ENCODE measurements at regions not wholly inside any gene's neighbourhood (a gene's known extent, or its start where the extent isn't known, plus 50 kb on each side); places are given as distances from the start of the nearest gene placed in this dataset.

GRCh38 chr7:157086508-157087187 is 52.1 kb upstream of the UBE3C start:
- DNase-seq (ENCODE audit: low read depth in 1 of 2, low spot score in 1 of 2): no peak
- TF ChIP-seq CTCF (IDR thresholded peaks at IDR 0.05; ENCODE audit: low read depth, low read length): no peak
- no peaks in the 10 kb centered on the region for H3K9me3 ChIP-seq (ENCODE audit: low read depth)
- H3K4me1 ChIP-seq (ENCODE audit: low read depth): no peaks in the 10 kb centered on the region
- no peak overlapping the region for H3K27ac ChIP-seq
- no peak overlapping the region for H3K4me3 ChIP-seq
- H3K27me3 ChIP-seq: no peaks in the 10 kb centered on the region
- H3K36me3 ChIP-seq: no peaks in the 10 kb centered on the region

- no peaks in the 10 kb centered on the region for H3K9me3 ChIP-seq (ENCODE audit: low read depth)
- no peaks in the 10 kb centered on the region for H3K4me1 ChIP-seq (ENCODE audit: low read depth)
- no peak for DNase-seq (ENCODE audit: low read depth in 1 of 2, low spot score in 1 of 2)
- no peak overlapping the region for H3K27ac ChIP-seq
- no peak for TF ChIP-seq CTCF (IDR thresholded peaks at IDR 0.05; ENCODE audit: low read depth, low read length)
- H3K27me3 ChIP-seq: no peaks in the 10 kb centered on the region
- H3K36me3 ChIP-seq: no peaks in the 10 kb centered on the region
- H3K4me3 ChIP-seq: no peak overlapping the region
These were observed 51.1 kb upstream of the UBE3C start for GRCh38 chr7:157087646-157088045.

GRCh38 chr7:157088136-157088535 is 50.6 kb upstream of the UBE3C start:
- DNase-seq (ENCODE audit: low read depth in 1 of 2, low spot score in 1 of 2): no peak
- Histone ChIP-seq H3K27ac (no peak overlapping the region), H3K27me3 (no peaks in the 10 kb centered on the region), H3K4me1 (ENCODE audit: low read depth) (no peaks in the 10 kb centered on the region), H3K4me3 (no peak overlapping the region), H3K9me3 (ENCODE audit: low read depth) (no peaks in the 10 kb centered on the region), H3K36me3 (no peaks in the 10 kb centered on the region)
- no peak for TF ChIP-seq CTCF (IDR thresholded peaks at IDR 0.05; ENCODE audit: low read depth, low read length)
